Activated B cell treated with CpG ODN at 0.5 μM for 24 hours (primary cell): ENCODE measurements at regions not wholly inside any gene's neighbourhood (a gene's known extent, or its start where the extent isn't known, plus 50 kb on each side); places are given as distances from the start of the nearest gene placed in this dataset.
"Not testable (repeated sequence)": the region's sequence is repeated elsewhere in the genome, so short reads cannot be mapped to it uniquely, and the experiment has no call there.

Experiments
- ATAC-seq: fragments of 200-7000 bp; cut with Tn5 transposase; one replicate; pipeline ENCODE4 v1.10.0; 2021; ENCODE audit warnings: low read depth, mild to moderate bottlenecking, moderate library complexity
- CTCF ChIA-PET: fragments of 350-600 bp; sonication (Branson Sonifier 250); formaldehyde crosslinking; loops from one replicate; lab custom pipeline; 2021; ENCODE audit warnings: antibody characterized with exemption; lab: Charles Lee
- POLR2A ChIA-PET: fragments of 350-600 bp; sonication (Branson Sonifier 250); formaldehyde crosslinking; loops from one replicate; lab custom pipeline; 2021; ENCODE audit warnings: antibody characterized with exemption; lab: Charles Lee
- DNase-seq: peaks from one replicate; pipeline ENCODE4 v3.0.0; 2022
- H3K27ac Mint-ChIP-seq: one replicate; pipeline ENCODE4 v1.8.0; 2020; ENCODE audit warnings: mixed read lengths
- H3K27me3 Mint-ChIP-seq: one replicate; pipeline ENCODE4 v1.8.0; 2021; ENCODE audit warnings: mixed read lengths
- H3K36me3 Mint-ChIP-seq: one replicate; pipeline ENCODE4 v1.8.0; 2021; ENCODE audit warnings: low read depth, mixed read lengths
- H3K4me1 Mint-ChIP-seq: one replicate; pipeline ENCODE4 v1.8.0; 2021; ENCODE audit warnings: mixed read lengths
- H3K4me3 Mint-ChIP-seq: one replicate; pipeline ENCODE4 v1.8.0; 2020; ENCODE audit warnings: mild to moderate bottlenecking, mixed read lengths
- H3K9me3 Mint-ChIP-seq: one replicate; pipeline ENCODE4 v1.8.0; 2020; ENCODE audit warnings: mixed read lengths
- CTCF ChIP-seq: fragments of 200-600 bp; IDR thresholded peaks from one replicate; pipeline ENCODE4 v1.8.0; 2022; ENCODE audit warnings: antibody characterized with exemption, mild to moderate bottlenecking
- intact Hi-C: fragments of 100-400 bp; cut with micrococcal nuclease; formaldehyde crosslinking; loops from one replicate; pipeline ENCODE4 v1.15.1; 2024

- Mint-ChIP-seq H3K4me3 (no peak overlapping the region), H3K9me3 (no peaks in the 10 kb centered on the region), H3K27me3 (no peaks in the 10 kb centered on the region), H3K36me3 (peaks cover 38% of the 10 kb centered on the region), H3K27ac (no peak overlapping the region), H3K4me1 (peaks cover 39% of the 10 kb centered on the region)
- POLR2A ChIA-PET: no interaction called here
- ATAC-seq (no peak), DNase-seq (no peak)
- intact Hi-C loops: no loop called here
- TF ChIP-seq CTCF: no peak
- CTCF ChIA-PET: no interaction called here
These were observed 75.7 kb upstream of the ZNF169 start for GRCh38 chr9:94183240-94183999.

GRCh38 chr9:94188246-94188645, 70.9 kb upstream of the ZNF169 start:
- ChIA-PET POLR2A (no interaction called here), CTCF (no interaction called here)
- intact Hi-C loops: no loop called here
- TF ChIP-seq CTCF: no peak
- Mint-ChIP-seq H3K27ac (no peak overlapping the region), H3K9me3 (peaks cover under 1% of the 10 kb centered on the region), H3K27me3 (no peaks in the 10 kb centered on the region), H3K4me3 (no peak overlapping the region), H3K4me1 (peaks cover under 1% of the 10 kb centered on the region), H3K36me3 (peaks cover 28% of the 10 kb centered on the region)
- DNase-seq: no peak
- no peak for ATAC-seq

- H3K4me1 Mint-ChIP-seq, CTCF ChIA-PET, H3K27me3 Mint-ChIP-seq, ATAC-seq, POLR2A ChIA-PET, DNase-seq, intact Hi-C loops, H3K27ac Mint-ChIP-seq, H3K4me3 Mint-ChIP-seq: not testable (repeated sequence)
- peaks cover 41% of the 10 kb centered on the region for H3K36me3 Mint-ChIP-seq
- peaks cover 15% of the 10 kb centered on the region for H3K9me3 Mint-ChIP-seq
These were observed 67.4 kb upstream of the ZNF169 start for GRCh38 chr9:94191706-94192105.

- H3K27ac Mint-ChIP-seq: no peak overlapping the region
- ChIA-PET POLR2A (no interaction called here), CTCF (no interaction called here)
- H3K36me3 Mint-ChIP-seq: peaks cover 30% of the 10 kb centered on the region
- no peaks in the 10 kb centered on the region for H3K27me3 Mint-ChIP-seq
- DNase-seq (no peak), ATAC-seq (no peak)
- TF ChIP-seq CTCF: no peak
- peaks cover 1% of the 10 kb centered on the region for H3K4me1 Mint-ChIP-seq
- peaks cover 16% of the 10 kb centered on the region for H3K9me3 Mint-ChIP-seq
- intact Hi-C loops: no loop called here
- H3K4me3 Mint-ChIP-seq: no peak overlapping the region
These were observed 60.7 kb upstream of the ZNF169 start for GRCh38 chr9:94198414-94198813.

- Mint-ChIP-seq H3K27ac (no peak overlapping the region), H3K36me3 (peaks cover 22% of the 10 kb centered on the region), H3K27me3 (no peaks in the 10 kb centered on the region), H3K4me1 (peaks cover 3% of the 10 kb centered on the region), H3K4me3 (no peak overlapping the region), H3K9me3 (peaks cover 17% of the 10 kb centered on the region)
- POLR2A ChIA-PET: no interaction called here
- intact Hi-C loops: no loop called here
- TF ChIP-seq CTCF: no peak
- CTCF ChIA-PET: no interaction called here
- ATAC-seq (no peak), DNase-seq (no peak)
These were observed 59.3 kb upstream of the ZNF169 start for GRCh38 chr9:94199776-94200175.
